Right lobe of liver (tissue), 4 donors: ENCODE measurements at regions not wholly inside any gene's neighbourhood (a gene's known extent, or its start where the extent isn't known, plus 50 kb on each side); places are given as distances from the start of the nearest gene placed in this dataset.

ENCODE experiments used
- CTCF ChIP-seq, 4 donors: fragments of 200-600 bp in 3 of 4; fragments of 450-650 bp in 1 of 4; IDR thresholded peaks; one replicate each; pipeline versions ENCODE4 v1.5.1 to v1.8.0; 2016 to 2022; ENCODE audit warnings: antibody characterized with exemption in 4 of 4, mild to moderate bottlenecking in 2 of 4
- POLR2A ChIP-seq: fragments of 450-650 bp; IDR thresholded peaks from one replicate; pipeline ENCODE4 v1.6.1; 2017; ENCODE audit warnings: antibody characterized with exemption, mild to moderate bottlenecking
- donor health status: DM: no; HTN: no; CAD: no.
- donor health status: DM: no; HTN: no; CAD: no.
- donor health status: DM: no; HTN: yes; CAD: no.

GRCh38 chr5:7220156-7220555, 175.8 kb upstream of the ADCY2 start:
- TF ChIP-seq CTCF (IDR thresholded peaks at IDR 0.05), result no peak
- TF ChIP-seq POLR2A, result no peak
